ENCODE measurements at regions not wholly inside any gene's neighbourhood (a gene's known extent, or its start where the extent isn't known, plus 50 kb on each side); places are given as distances from the start of the nearest gene placed in this dataset.
"Not testable (repeated sequence)": the region's sequence is repeated elsewhere in the genome, so short reads cannot be mapped to it uniquely, and the experiment has no call there.

DNA sequence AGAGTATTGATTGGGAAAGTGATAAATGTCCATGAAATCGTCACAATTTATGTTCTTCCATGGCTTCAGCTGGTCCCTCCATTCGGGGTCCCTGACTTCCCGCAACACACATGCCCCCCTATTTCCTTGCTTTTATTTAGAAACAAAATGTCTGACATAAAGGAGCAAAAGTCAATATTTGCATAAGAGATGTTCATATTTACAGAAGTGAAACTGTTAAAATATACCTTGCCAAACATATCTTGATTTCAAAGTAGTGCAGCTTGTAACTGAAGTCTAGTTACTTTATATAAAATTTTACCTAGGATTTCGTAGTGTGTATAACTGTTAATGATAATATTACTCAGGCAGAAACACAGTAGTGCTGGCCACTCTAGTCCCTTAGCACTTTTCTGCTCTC is 548.9 kb upstream of the ADGRB3 start:
- Histone ChIP-seq H3K4me3 (no peak overlapping the region), H3K27me3 (no peaks in the 10 kb centered on the region)
- DNase-seq = no peak

DNA sequence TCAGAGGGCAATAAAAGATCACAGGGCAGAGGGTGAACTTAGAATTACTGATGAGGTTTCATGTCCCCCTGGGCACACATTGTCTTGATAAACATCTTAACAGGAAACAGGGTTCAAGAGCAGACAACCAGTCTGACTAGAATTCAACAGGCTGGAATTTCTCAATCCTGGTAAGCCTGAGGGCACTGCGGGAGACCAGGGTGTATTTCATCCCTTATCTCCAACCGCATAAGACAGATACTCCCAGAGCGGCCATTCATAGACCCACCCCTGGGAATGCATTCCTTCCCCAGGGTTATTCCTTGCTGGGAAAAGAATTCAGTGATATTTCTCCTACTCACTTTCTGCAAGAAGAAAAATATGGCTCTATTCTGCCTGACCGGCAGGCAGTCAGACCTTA is 549.5 kb upstream of the ADGRB3 start:
- H3K4me3 ChIP-seq; H3K27ac ChIP-seq; intact Hi-C loops (cut with DNase I); H3K9me3 ChIP-seq (replicated peaks in 1 of 3); H3K36me3 ChIP-seq (replicated peaks in 1 of 2); H3K27me3 ChIP-seq; DNase-seq; H3K4me1 ChIP-seq (replicated peaks in 1 of 2): not testable (repeated sequence)
- WGBS, 4 donors = 79 to 88% (median 84%) methylated on average over 3 to 4 of the region's 4 CpGs

More for the DNA sequence above, 548.9 kb upstream of the ADGRB3 start:
- Histone ChIP-seq H3K27ac (no peak overlapping the region), H3K4me1 (replicated peaks in 1 of 2) (no peaks in the 10 kb centered on the region), H3K9me3 (replicated peaks in 1 of 3) (no peaks in the 10 kb centered on the region), H3K36me3 (replicated peaks in 1 of 2) (no peaks in the 10 kb centered on the region)
- intact Hi-C loops (cut with DNase I) = no loop called here
- TF ChIP-seq, protein P1, sequence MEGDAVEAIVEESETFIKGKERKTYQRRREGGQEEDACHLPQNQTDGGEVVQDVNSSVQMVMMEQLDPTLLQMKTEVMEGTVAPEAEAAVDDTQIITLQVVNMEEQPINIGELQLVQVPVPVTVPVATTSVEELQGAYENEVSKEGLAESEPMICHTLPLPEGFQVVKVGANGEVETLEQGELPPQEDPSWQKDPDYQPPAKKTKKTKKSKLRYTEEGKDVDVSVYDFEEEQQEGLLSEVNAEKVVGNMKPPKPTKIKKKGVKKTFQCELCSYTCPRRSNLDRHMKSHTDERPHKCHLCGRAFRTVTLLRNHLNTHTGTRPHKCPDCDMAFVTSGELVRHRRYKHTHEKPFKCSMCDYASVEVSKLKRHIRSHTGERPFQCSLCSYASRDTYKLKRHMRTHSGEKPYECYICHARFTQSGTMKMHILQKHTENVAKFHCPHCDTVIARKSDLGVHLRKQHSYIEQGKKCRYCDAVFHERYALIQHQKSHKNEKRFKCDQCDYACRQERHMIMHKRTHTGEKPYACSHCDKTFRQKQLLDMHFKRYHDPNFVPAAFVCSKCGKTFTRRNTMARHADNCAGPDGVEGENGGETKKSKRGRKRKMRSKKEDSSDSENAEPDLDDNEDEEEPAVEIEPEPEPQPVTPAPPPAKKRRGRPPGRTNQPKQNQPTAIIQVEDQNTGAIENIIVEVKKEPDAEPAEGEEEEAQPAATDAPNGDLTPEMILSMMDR (IDR thresholded peaks at IDR 0.05) = no peak
- TF ChIP-seq POLR2A (IDR thresholded peaks at IDR 0.05) = no peak
- 76 to 83% (median 82%) methylated on average over 4 of the region's 4 CpGs for WGBS, 4 donors

DNA sequence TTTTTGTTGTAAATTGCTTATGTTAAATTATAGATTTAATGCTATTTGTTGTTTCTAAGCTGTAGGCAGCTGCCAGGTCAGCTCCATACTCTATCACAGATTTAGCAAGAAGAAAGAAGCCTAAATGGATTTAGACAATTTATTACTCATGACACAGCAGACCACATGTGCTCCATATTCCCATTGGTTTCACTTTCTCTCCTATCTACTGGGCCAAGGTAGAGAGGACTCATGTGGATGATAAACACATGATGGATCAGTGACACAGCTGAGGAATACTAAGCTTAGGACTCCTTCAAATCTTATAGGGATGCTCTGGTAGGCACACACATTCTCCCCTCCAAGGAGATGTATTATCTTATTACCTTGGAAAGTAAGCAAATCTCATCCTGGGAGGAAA is 553.0 kb upstream of the ADGRB3 start:
- no peaks in the 10 kb centered on the region for H3K36me3 ChIP-seq (replicated peaks in 1 of 2)
- H3K27ac ChIP-seq = no peak overlapping the region
- no peaks in the 10 kb centered on the region for H3K9me3 ChIP-seq (replicated peaks in 1 of 3)
- H3K4me1 ChIP-seq (replicated peaks in 1 of 2) = no peaks in the 10 kb centered on the region
- intact Hi-C loops (cut with DNase I) = no loop called here
- H3K27me3 ChIP-seq = no peaks in the 10 kb centered on the region
- no peak for DNase-seq
- TF ChIP-seq, protein P1 (IDR thresholded peaks at IDR 0.05) = no peak
- TF ChIP-seq POLR2A (IDR thresholded peaks at IDR 0.05) = no peak
- H3K4me3 ChIP-seq = no peak overlapping the region

DNA sequence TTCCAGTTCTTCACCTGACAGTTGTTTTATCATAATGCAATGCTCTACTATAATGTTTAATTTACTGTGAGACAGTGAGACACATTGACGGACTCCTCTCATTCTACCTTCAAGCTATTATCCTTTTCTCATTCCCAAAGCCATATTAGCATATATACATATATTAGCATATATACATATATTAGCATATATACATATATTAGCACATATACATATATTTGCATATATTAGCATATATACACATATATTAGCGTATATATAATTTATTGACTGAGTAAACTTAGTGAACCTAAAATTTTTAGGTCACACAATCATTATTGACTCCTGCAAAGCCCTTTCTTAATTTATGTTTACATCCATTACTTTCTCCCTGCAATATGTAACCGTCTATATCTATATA is 555.0 kb upstream of the ADGRB3 start:
- TF ChIP-seq, protein P1 (IDR thresholded peaks at IDR 0.05) = no peak
- no peak for TF ChIP-seq POLR2A (IDR thresholded peaks at IDR 0.05)
- Histone ChIP-seq H3K27ac (no peak overlapping the region), H3K4me1 (replicated peaks in 1 of 2) (no peaks in the 10 kb centered on the region), H3K9me3 (replicated peaks in 1 of 3) (no peaks in the 10 kb centered on the region), H3K27me3 (no peaks in the 10 kb centered on the region), H3K4me3 (no peak overlapping the region), H3K36me3 (replicated peaks in 1 of 2) (no peaks in the 10 kb centered on the region)
- no peak for DNase-seq
- WGBS, 4 donors = 56 to 80% (median 61%) methylated on average over 3 of the region's 3 CpGs
- intact Hi-C loops (cut with DNase I) = no loop called here

DNA sequence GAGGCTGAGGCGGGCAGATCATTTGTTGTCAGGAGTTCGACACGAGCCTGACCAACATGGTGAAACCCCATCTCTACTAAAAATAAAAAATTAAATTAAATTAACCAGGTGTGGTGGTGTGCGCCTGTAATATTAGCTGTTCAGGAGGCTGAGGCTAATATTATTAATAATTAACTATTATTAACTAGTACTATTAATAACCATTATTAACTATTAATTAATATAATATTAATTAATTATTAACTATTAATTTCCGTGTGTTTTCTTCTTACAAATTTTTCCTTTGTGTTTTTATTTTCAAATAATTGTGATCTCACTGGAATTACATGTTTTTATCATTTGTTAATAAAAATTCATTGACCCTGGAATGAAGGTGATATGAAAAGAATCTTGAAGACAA is 557.4 kb upstream of the ADGRB3 start:
- 69 to 90% (median 84%) methylated on average over 5 of the region's 5 CpGs for WGBS, 4 donors
- intact Hi-C loops (cut with DNase I) = no loop called here

More for the DNA sequence above, 557.4 kb upstream of the ADGRB3 start:
- Histone ChIP-seq H3K4me1 (replicated peaks in 1 of 2) (no peaks in the 10 kb centered on the region), H3K27me3 (no peaks in the 10 kb centered on the region), H3K9me3 (replicated peaks in 1 of 3) (no peaks in the 10 kb centered on the region), H3K36me3 (replicated peaks in 1 of 2) (no peaks in the 10 kb centered on the region), H3K4me3 (no peak overlapping the region), H3K27ac (no peak overlapping the region)
- TF ChIP-seq, protein P1 (IDR thresholded peaks at IDR 0.05) = no peak
- no peak for TF ChIP-seq POLR2A (IDR thresholded peaks at IDR 0.05)
- no peak for DNase-seq
